GM03348 (cell line): ENCODE measurements at regions not wholly inside any gene's neighbourhood (a gene's known extent, or its start where the extent isn't known, plus 50 kb on each side); places are given as distances from the start of the nearest gene placed in this dataset.
A peak's percentile ranks its signal among the peaks of the same experiment; 100 is the strongest.

Source experiments
- DNase-seq: peaks from one replicate; pipeline ENCODE4 v3.0.0; 2012; ENCODE audit warnings: low spot score

DNA sequence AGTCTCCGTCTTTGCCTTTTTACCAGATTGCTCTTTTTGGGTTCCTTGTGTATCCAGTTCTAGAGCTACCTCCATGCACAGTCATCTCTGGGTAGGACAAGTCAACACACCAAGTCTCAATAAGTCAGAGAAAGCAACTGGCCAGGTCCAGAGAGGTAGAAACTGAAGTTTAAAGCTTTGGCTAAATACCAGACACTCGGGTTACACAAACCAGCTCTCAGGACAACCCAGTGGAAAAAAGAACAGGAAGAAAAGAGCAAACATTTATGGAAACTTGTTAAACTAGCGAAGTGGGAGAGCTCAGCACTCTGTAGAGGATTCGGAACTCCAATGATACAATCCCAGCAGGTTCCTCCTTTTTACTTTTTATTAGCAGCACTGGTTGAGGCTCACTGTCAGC lies 291.0 kb upstream of the CPEB2 start:
- no peak for DNase-seq

DNA sequence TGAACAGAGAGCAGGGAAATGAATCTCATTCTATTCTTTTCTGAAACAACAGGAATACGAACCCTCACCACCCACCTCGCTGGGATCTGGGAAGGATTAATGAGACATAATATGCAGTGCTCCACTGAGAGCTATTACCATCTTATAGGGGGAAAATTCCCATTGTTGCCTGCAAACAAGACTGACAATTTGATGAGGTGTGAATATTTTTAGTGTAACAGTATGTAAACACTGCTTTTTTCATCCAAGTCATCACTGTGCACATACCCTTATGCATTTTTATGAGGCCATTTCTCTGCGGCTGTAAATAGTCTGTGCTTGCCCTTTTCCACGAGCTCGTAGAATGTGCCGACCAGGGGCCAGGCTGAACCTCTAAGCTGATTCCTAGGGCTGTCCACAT lies 285.6 kb upstream of the CPEB2 start:
- DNase-seq, result no peak

DNA sequence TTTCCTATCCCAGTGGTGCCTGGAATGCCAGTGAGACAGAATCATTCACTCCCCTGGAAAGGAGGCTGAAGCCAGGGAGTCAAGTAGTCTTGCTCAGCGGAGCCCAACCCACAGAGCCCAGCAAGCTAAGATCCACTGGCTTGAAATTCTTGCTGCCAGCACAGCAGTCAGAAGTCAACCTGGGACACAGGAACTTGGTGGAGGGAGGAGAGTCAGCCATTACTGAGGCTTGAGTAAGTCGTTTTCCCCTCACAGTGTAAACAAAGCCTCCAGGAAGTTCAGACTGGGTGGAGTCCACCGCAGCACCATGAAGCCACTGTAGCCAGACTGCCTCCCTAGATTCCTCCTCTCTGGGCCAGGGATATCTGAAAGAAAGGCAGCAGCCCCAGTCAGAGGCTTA lies 283.2 kb upstream of the CPEB2 start:
- DNase-seq, result no peak

DNA sequence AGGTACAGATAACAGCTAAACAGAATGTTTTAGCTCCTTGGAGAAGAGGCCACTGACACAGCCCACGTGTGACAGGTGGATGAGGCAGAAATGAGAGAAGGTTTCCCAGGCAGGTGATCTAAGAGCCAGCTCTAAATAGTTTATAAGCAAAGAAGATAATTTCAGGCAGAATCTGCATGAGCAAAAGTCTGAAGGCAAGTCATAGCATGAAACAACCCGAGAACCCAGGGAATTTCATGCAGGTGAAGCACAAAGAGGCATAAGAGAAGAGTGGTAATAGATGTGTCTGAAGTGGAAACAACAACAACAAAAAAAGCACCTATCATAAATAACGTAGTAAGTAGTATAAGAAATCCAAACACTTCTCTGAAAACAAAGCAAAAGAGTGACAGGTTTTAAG lies 275.8 kb upstream of the CPEB2 start:
- no peak for DNase-seq

DNA sequence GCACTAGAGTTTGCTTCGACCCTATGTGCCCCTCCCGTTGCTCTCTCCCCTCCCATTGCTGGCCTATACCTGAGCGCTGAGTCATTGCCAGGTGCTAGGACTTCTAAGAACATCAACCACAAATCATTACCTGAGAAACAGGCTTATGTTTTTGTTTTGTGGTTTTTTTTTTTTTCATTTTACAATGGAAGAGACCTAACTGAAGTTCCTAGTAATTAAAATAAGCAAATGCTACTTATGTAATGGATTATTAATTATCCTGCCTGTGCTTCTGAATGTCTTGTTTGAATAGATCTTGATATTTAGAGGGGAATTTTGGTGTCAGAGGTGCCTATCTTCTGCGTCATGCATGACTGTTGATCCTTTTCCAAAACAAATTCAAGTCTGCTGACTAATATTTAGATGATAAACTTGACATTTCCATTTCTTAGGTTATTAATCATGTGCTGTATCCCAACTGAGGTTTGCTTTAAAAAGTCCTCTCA lies 275.4 kb upstream of the CPEB2 start:
- no peak for DNase-seq

DNA sequence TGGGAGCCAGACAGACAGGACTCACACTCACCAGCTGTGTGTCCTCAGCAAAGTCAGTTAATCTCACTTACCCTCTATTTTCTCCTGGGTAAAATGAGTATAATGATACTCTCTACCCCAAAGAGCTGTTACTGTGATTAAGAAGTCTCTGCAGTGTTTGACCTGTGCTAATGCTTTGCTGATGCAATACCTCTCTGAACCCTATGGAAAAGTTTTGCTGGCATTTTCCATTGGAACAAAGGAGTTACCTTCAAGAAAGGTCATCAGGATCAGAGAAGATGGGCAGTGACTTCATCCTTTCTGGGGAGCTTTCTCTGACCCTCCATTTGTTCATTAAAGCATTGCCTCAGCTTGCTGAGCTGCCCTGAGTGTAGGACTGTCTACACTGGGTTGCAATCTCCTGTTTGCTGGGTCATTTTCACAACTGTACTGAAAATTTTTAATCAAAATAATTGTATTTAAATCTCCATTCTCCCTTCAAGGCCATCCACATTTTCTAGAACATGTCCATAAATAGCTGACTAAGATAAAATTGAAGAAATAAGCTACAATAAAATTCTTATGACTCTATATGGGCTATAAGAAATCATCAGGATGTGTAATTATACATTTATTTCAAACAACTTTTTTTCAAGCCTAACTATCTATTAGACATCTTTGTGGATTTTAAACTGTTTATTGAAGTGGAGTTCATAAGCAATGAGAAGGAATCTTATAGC lies 272.8 kb upstream of the CPEB2 start:
- DNase-seq, result no peak

DNA sequence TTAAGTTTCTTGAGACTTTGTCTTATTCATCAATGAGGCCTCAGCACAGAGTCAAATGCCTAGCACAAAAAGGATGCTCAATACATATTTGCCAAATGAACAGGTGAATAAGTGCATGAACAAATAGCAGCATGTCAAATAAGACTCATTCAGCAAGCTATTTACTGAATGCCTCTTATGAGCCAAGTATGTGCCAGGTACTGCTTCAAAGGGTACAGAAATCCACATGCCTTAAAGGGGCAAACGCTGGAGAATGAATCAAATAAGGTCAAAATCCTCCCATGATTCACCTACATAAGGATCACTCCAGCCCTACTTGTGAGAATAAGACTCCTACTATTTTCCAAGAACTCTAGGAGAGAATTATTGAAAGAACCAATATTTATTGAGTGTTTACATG lies 260.2 kb upstream of the CPEB2 start:
- no peak for DNase-seq

DNA sequence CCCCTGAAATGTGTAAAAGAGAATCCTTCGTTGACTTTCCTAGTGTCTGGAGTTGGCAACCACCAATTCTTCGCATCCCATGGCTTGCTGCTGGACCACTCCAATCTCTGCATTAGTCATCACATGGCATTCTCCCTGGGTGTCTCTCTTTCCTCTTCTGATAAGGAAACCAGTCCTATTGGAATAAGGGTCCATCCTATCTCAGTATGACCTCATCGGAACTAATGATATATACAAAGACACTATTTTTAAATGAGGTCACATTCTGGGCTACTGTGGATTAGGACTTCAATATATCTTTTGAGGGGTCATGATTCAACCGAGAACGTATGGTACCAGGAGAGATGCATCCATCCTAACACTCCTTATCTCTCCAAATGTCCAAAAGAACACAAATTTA lies 259.1 kb upstream of the CPEB2 start:
- DNase-seq, result no peak

DNA sequence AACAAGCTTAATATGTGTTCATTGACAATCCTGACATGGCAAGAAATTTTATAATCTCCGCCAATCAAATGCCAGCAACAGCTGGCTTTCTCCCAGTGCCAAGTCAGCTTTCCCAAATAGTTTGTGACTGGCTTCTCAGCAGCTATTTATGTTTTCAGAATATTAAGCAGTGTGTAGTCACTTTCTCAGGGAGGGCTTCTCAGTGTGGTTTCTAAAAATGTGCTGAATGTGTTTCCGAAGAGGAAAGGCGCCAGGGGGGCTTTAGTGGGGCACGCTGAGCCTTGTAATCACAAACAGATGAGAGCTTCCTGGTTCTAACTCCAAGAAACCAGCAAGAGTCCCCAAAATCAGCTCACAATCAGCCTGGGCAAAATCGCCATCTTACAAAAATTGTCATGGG lies 258.7 kb upstream of the CPEB2 start:
- no peak for DNase-seq

DNA sequence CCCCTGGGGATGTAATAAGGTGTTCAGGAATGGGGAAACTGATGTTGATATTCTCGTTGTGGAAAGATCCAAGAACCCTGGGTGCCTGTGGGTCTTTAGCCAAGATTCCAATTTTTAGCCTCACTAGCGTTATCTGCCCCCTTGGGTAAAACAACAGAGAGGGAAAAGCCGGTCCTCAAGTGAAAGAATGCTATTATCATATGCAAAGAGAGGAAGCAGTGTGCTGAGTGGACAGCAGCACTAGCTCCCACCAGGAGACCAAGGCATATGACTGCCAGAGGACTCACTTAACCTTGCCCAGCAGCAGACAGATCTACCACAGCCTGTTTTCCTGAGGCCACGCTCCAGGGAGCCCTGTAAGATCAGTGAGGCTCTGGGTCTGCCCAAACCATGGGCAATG lies 257.9 kb upstream of the CPEB2 start:
- no peak for DNase-seq

DNA sequence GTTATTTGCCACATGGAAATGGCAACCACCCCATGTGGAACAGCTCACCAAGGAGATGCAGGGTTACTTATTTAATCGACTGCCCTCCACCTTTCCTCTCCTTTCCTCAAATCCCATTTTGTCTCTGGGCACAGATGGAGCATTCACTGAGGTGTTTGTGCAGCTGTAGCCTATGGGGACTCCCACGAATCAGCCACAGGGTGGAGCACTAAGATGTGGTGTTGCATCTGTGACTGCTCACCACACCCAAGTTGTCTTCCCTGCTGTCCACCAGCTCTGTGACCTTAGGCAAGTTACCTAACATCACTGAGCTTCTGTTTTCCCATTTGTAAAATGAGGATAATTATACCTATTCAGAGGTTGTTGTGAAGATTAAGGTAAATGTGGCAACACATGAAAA lies 252.4 kb upstream of the CPEB2 start:
- peak; percentile 12 for DNase-seq

DNA sequence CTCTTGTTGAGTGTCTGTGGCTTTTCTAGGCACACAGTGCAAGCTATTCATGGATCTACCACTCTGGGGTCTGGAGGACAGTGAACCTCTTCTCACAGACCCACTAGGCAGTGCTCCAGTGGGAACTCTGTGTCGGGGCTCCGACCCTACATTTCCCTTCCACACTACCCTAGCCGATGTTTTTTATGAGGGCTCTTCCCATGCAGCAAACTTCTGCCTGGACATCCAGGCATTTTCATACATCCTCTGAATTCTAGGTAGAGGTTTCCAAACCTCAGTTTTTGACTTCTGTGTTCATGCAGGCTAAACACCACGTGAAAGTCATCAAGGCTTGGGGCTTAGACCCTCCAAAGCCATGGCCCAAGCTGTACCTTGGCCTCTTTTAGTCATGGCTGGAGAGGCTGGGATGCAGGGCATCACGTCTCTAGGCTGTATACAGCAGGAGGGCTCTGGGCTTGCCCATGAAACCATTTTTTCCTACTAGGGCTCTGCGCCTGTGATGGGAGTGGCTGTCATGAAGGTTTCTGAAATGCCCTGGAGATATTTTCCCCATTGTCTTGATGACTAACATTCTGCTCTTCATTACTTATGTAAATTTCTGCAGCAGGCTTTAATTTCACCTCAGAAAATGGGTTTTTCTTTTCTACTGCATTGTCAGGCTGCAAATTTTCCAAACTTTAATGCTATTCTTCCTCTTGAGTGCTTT lies 249.8 kb upstream of the CPEB2 start:
- DNase-seq, result no peak

DNA sequence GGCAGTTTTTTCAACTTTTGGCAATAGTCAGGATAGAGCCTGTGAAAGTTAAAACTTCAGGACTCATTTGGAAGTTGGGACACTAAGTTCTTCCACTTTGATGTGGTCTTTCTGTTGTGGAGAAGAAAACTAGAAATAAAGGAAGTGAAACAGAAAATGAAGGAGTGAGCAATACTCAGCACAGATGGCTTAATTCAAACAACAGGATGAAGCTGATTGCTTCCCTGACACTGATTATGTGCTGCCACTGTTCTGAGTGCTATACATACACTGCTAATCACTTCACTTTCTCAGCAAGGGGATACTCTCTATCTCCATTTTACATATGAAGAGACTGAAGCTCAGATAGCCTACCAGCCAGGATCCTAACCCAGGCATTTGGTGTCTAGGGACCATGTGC lies 235.1 kb upstream of the CPEB2 start:
- no peak for DNase-seq

DNA sequence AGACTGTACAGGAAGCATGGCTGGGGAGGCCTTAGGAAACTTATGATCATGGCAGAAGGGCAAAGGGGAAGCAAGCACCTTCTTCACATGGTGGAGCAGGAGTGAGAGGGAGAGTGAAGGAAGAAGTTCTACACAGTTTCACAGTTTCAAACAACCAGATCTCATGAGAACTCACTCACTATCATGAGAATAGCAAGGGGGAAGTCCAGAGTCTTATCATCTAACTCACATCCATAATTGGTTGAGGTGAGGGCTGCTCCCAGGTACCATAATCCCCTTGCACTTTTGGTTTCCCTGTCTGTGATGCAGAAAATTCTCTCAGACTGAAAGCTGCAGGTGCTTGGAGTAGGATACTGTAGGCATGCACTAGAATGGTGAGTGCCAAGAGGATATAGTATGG lies 233.8 kb upstream of the CPEB2 start:
- no peak for DNase-seq

DNA sequence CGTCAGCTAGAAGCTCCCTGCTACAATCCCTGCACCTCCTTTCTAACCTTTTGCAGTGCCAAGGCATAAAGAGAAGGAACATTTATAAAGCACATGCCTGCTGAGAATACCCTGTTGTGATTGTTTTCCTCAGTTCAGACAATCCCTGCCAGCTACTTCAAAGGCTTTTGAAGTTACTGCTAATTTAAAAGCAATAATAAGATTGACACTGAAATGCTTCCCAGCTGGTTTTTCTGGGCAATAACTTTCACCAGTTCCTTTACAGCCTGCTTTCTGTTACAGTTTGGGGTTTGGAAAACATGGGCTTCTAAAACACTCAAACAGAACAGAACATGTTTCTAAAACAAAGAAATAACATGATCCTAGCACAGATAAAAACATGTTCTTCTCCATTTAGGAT lies 232.3 kb upstream of the CPEB2 start:
- no peak for DNase-seq

DNA sequence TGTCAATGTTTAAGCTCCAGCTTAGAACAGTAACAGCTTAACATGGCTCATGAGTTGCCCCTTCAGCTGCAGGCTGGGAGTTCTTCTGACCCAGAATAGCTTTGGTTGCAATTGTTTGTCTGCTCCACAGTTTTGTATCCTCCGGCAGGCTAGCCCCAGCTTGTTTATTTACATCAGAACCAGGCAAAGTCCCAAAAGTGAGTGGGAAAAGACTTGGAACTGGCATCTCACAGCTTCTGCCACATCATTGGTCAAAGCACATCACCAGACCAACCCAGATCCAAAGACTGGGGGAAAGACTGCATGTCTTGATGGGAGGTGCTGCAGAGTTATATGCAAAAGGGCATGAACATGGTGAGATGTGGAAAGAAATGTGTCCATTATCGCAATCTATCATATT lies 231.2 kb upstream of the CPEB2 start:
- DNase-seq, result no peak

DNA sequence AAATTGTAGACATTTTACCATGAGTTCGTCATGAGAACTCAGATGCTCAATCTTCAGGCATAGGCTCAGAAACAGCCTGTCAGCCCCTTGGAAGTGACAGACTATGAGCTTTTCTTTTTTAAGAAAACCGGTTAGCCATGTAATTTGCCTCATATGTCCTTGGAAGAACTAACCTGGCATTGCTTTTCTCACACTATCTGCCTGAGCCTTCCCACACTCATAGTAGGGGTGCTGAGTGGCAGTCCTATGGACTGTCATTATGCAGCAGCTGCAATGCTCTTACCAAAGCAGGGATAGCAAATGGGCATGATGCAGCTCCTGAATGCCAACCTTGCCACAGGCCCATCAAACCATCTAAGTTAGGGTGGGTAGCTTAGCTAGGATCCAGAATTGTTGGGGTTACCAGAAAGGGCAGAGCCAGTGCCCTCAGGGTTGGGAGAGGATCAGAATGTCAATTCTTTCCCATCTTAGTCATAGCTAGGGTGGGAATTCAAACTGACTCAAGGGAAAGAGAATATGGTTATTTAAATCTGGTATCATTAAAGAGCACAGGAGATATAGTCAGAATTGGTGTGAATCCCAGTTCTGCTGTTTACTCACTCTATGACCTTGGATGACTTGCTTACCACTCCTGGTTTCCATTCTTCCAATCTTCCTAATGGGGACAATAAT lies 230.6 kb upstream of the CPEB2 start:
- no peak for DNase-seq

DNA sequence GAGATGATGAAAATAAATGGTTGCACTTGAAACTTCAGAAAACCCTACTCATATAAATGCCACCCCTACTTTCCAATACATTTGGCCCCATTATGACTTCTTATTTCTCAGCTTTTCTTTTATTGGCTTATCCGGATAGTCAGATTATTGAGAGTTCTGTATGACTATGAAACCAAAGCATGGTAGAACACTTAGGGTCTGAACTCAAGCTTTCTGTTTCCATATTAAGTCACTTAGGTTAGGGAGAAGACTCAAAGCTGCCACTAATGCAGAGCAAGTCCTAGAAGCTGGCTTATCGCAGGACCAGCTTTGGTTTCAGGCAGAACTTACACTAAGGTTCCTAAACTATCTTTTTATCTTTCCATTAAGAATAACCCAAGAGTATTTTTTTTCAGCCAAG lies 229.9 kb upstream of the CPEB2 start:
- DNase-seq, result no peak

DNA sequence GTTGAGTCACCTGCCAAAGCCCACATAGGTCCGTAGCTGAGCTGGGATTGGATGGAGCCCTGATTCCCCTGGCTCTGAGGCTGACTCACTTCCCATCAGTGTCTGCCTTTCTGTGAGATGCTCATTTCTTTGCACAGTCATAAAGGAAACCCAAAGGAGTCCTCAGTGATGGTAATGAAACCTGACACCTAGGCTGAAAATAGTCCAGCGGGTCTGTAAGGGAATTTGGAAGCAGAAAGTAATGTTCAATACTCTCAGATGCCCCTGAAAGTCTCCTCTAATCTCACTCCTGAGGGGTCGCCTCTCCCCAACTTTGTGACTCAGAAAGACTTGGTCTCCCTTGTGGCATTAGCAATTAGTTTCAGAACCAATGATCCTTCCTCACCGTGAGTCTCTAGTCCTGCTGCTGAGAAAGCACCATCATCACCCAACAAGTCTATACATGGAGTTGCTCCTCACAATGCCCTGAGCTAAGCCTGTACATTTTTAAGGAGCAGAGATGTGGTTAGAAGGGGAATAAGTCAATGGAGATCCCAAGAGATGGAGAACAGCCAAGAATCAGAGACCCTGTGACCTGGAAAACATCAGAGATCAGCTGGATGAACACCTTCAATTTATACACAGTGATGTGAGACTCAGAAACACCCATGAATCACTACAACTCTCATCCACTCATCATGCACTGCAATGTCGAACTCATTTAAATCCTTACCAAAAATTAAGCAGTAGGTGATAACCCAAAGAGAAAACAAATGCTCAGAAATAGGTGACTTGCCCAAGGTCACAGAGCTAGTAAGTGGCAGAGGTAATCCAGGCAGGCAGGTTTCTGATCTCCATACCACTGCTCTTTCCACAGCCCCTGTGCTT lies 219.0 kb upstream of the CPEB2 start:
- no peak for DNase-seq

DNA sequence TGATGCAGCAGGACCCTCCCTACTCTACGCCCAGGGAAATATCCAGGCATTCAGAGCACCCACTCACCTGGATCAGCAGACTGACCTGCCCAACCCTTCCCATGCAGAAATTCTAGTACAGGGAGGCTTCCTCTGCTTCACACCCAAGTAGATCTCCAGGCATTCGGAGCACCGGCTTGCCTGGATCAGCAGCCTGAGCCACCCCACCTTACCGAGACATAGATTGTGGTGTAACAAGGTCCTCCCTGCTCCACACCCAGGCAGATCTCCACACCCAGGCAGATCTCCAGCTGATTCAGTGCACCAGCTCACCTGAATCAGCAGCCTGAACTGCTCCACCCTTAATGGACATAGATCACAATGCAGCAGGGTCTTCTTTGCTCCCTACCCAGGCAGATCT lies 215.1 kb upstream of the CPEB2 start:
- no peak for DNase-seq

DNA sequence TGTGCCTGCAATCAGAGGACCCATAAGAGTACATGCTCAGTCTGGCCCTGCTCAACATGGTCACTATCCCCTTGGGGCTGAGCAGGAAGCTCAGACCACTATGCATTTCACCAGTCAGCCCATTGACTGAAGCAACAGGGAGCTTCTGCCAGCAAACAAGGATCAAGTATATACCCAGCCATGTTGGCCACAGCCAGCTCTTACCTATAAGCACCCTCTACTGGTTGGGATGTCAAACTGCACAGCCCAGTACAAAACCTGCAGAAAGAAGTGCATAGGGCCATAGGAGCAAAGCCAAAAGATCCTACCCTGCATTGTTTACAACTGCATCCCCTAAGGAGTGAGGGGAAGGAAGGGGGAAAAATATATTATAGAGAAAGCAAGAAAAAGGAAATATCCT lies 214.4 kb upstream of the CPEB2 start:
- DNase-seq, result no peak

DNA sequence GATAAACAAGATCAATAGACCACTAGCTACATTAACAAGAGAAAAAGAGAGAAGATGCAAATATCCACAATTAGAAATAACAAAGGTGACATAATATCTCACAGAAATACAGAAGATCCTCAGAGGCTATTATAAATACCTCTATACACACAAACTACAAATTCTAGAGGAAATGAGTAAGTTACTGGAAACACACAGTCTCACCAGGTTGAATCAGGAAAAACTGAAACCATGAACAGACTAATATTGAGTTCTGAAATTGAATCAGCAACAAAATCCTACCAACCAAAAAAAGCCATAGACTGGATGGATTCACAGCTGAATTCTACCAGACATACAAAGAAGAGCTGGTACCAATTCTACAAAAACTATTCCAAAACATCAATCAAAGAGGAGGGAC lies 211.8 kb upstream of the CPEB2 start:
- no peak for DNase-seq
